Mesothelial cell of epicardium (in vitro differentiated cells): ENCODE measurements at regions not wholly inside any gene's neighbourhood (a gene's known extent, or its start where the extent isn't known, plus 50 kb on each side); places are given as distances from the start of the nearest gene placed in this dataset.

ENCODE experiments used
- DNase-seq, 2 experiments: peaks; one replicate each; pipeline ENCODE4 v3.0.0; 2021; ENCODE audit warnings: low spot score in 2 of 2; ENCODE audit not compliant: unreplicated experiment in 2 of 2
- H3K27ac Mint-ChIP-seq: 2 replicates; pipeline ENCODE4 v1.8.0; 2021; ENCODE audit warnings: mixed read lengths
- H3K27me3 Mint-ChIP-seq: 2 replicates; pipeline ENCODE4 v1.8.0; 2021; ENCODE audit warnings: low read depth, mixed read lengths
- H3K36me3 Mint-ChIP-seq: 2 replicates; pipeline ENCODE4 v1.8.0; 2021; ENCODE audit warnings: mixed read lengths
- H3K4me1 Mint-ChIP-seq: 2 replicates; pipeline ENCODE4 v1.8.0; 2021; ENCODE audit warnings: mixed read lengths
- H3K4me3 Mint-ChIP-seq: 2 replicates; pipeline ENCODE4 v1.8.0; 2021; ENCODE audit warnings: mild to moderate bottlenecking, moderate library complexity, mixed read lengths
- H3K9me3 Mint-ChIP-seq: 2 replicates; pipeline ENCODE4 v1.8.0; 2021; ENCODE audit warnings: mixed read lengths
- TF ChIP-seq, protein P1 (sequence below): fragments of 200-600 bp; sonication (generic); IDR thresholded peaks from one replicate; pipeline ENCODE4 v1.5.0; 2021; ENCODE audit warnings: antibody characterized with exemption; ENCODE audit not compliant: unreplicated experiment

DNA sequence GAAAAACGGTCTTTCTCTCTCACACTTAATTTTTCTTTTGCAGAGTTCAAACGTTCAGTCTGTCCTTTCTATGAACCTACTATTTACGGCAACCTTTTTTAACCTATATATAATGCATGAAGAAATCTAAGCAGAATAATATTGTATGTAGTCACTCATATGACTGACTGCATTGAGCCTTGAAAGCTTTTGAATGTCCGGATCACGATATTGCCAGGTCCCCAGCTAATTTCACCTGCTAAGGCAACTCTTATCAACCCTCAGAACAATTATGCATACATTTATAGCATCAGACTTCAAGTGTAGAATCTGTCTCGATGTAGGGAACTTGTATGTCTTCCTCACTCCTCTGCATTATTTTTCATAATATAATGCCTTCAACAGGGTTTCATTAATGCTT, 1083.8 kb upstream of the KLHL29 start:
- TF ChIP-seq, protein P1, sequence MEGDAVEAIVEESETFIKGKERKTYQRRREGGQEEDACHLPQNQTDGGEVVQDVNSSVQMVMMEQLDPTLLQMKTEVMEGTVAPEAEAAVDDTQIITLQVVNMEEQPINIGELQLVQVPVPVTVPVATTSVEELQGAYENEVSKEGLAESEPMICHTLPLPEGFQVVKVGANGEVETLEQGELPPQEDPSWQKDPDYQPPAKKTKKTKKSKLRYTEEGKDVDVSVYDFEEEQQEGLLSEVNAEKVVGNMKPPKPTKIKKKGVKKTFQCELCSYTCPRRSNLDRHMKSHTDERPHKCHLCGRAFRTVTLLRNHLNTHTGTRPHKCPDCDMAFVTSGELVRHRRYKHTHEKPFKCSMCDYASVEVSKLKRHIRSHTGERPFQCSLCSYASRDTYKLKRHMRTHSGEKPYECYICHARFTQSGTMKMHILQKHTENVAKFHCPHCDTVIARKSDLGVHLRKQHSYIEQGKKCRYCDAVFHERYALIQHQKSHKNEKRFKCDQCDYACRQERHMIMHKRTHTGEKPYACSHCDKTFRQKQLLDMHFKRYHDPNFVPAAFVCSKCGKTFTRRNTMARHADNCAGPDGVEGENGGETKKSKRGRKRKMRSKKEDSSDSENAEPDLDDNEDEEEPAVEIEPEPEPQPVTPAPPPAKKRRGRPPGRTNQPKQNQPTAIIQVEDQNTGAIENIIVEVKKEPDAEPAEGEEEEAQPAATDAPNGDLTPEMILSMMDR, result no peak
- Mint-ChIP-seq H3K4me1 (peaks cover 20% of the 10 kb centered on the region), H3K27me3 (no peaks in the 10 kb centered on the region), H3K36me3 (no peaks in the 10 kb centered on the region), H3K4me3 (no peak overlapping the region), H3K27ac (peak overlapping the region; percentile 14), H3K9me3 (peaks cover 8% of the 10 kb centered on the region)
- no peak for DNase-seq

DNA sequence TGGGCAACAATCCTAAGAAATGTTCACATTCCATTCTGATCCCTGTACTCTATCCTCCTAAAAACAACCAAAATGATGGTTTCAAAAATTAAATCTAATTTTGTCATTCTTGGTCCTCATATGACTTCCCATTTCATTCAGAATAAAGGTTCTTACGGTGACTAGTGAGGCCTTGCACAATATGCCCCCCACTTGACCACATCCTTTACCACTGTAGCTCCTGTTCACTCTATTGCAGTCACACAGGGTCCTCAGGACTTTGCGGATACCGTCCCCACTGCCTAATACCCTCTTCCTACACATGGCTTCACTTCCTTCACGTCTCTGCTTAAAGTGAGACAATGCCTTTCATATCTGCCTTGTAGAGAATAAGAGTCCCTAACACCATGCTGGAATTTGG, 1058.7 kb upstream of the KLHL29 start:
- TF ChIP-seq, protein P1, result no peak
- Mint-ChIP-seq H3K36me3 (no peaks in the 10 kb centered on the region), H3K4me1 (no peaks in the 10 kb centered on the region), H3K27ac (no peak overlapping the region), H3K27me3 (no peaks in the 10 kb centered on the region), H3K4me3 (no peak overlapping the region), H3K9me3 (peaks cover 25% of the 10 kb centered on the region)
- DNase-seq, result no peak

DNA sequence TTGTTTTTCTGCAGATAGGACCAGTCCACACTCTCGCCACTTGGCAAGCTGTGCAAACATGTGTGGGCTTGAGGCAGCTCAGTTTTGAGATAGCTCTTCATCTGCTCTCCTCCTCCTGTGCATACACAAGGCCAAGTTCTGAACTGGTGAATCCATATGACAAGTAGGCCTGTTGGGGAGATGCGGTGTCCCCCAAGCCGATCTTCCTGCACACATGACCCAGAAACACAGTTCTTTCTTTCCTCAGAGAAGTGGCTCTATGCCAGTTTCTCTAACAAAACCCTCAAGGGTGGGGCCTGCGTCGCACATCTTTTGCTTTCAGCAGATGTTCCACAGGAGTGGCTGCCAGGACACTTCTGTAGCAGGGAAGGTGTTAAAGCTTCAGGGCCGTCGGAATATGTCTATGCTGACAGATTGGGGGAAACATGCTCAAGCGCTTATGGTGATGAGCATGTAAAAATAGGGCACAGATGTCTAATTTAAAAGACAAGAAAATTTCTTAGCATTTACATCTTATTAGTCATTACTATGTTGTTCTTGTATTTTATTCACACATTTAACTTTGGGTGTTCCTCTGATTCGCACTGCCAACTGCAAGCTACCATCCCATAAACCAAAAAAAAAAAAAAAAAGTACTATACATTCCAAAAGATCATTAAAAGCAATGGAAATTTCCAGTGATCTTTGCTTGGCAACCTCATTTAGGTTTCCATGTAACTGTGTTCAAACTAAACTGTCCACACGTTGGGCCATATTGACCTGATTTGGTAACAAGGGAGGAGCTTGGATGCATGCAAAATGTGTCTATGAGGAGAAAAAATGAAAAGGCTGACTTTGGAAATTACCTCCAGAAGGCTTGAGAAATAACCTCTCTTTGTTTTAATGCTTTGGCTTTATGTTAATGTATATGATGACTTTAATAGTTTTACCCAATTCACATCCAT, 1055.5 kb upstream of the KLHL29 start:
- H3K27ac Mint-ChIP-seq, result no peak overlapping the region
- no peaks in the 10 kb centered on the region for H3K4me1 Mint-ChIP-seq
- H3K27me3 Mint-ChIP-seq, result no peaks in the 10 kb centered on the region
- H3K4me3 Mint-ChIP-seq, result no peak overlapping the region
- no peaks in the 10 kb centered on the region for H3K36me3 Mint-ChIP-seq
- H3K9me3 Mint-ChIP-seq, result peaks cover 15% of the 10 kb centered on the region
- no peak for DNase-seq
- TF ChIP-seq, protein P1, result no peak

DNA sequence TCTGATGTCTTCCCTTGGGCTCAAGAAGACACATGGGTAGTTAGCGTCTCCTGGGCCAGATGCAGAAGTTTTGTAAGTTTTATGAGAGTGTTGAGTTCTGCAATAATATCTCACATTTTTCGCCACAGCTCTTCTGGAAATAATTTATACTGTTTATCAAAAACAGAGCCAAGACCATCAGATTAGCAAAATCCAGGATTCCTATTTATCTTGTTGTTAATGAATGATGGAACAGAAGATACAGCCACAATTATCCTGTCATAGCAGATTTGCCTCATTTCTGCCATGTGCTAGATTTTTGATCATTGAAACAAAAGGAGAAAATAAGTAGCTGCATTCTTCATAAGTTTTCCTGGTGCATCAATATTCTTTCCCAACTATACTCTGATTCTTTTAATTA, 1048.6 kb upstream of the KLHL29 start:
- TF ChIP-seq, protein P1, result no peak
- H3K27ac Mint-ChIP-seq, result no peak overlapping the region
- no peak overlapping the region for H3K4me3 Mint-ChIP-seq
- no peaks in the 10 kb centered on the region for H3K36me3 Mint-ChIP-seq
- DNase-seq, result no peak
- H3K27me3 Mint-ChIP-seq, result no peaks in the 10 kb centered on the region
- peaks cover 9% of the 10 kb centered on the region for H3K9me3 Mint-ChIP-seq
- H3K4me1 Mint-ChIP-seq, result no peaks in the 10 kb centered on the region

DNA sequence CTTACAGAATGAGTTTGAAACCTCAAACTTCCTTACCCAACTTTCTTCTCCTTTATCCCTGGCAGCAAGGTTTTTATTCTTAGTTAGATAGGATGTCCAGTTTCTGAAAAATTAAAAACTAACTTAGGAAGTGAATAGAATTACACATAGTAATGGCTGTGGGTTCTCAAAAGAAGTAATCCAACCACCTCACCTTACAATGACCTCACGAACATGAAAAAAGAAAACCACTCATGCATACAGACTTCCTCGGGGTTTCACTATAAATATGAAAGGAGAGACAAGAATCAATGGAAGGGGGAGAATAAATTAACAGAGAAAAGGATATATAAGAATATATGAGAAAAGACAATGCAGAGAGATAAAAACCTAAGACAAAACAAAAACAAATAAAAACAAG, 1044.3 kb upstream of the KLHL29 start:
- TF ChIP-seq, protein P1, result no peak
- Mint-ChIP-seq H3K27ac (no peak overlapping the region), H3K9me3 (peaks cover 3% of the 10 kb centered on the region), H3K27me3 (no peaks in the 10 kb centered on the region), H3K4me1 (no peaks in the 10 kb centered on the region), H3K36me3 (no peaks in the 10 kb centered on the region), H3K4me3 (no peak overlapping the region)
- no peak for DNase-seq
